Activated T-cell treated with anti-CD3 and anti-CD28 coated beads, Interleukin-2, amount 50 U/mL, for 24 hours (primary cell): ENCODE measurements at regions not wholly inside any gene's neighbourhood (a gene's known extent, or its start where the extent isn't known, plus 50 kb on each side); places are given as distances from the start of the nearest gene placed in this dataset.

ENCODE experiments used
- DNase-seq: peaks from one replicate; pipeline ENCODE4 v3.0.0-alpha.2; 2020
- H3K27ac Mint-ChIP-seq: 2 replicates; pipeline ENCODE4 v1.8.0; 2020; ENCODE audit warnings: mild to moderate bottlenecking, mixed read lengths
- H3K27me3 Mint-ChIP-seq: 2 replicates; pipeline ENCODE4 v1.8.0; 2020; ENCODE audit warnings: mixed read lengths
- H3K36me3 Mint-ChIP-seq: 2 replicates; pipeline ENCODE4 v1.8.0; 2020; ENCODE audit warnings: low read depth, mixed read lengths
- H3K4me1 Mint-ChIP-seq: 2 replicates; pipeline ENCODE4 v1.8.0; 2020; ENCODE audit warnings: low read depth, mixed read lengths
- H3K4me3 Mint-ChIP-seq: 2 replicates; pipeline ENCODE4 v1.8.0; 2020; ENCODE audit warnings: mild to moderate bottlenecking, moderate library complexity, mixed read lengths
- H3K9me3 Mint-ChIP-seq: 2 replicates; pipeline ENCODE4 v1.8.0; 2020; ENCODE audit warnings: mixed read lengths

GRCh38 chr18:33817096-33817495 lies 239.1 kb downstream of the ASXL3 start:
- DNase-seq: no peak
- H3K4me3 Mint-ChIP-seq: no peak overlapping the region

GRCh38 chr18:33814546-33814945 lies 236.5 kb downstream of the ASXL3 start:
- H3K27ac Mint-ChIP-seq: no peak overlapping the region
- H3K9me3 Mint-ChIP-seq: peaks cover 4% of the 10 kb centered on the region
- no peaks in the 10 kb centered on the region for H3K36me3 Mint-ChIP-seq

More at GRCh38 chr18:33817096-33817495, 239.1 kb downstream of the ASXL3 start:
- Mint-ChIP-seq H3K27me3 (no peaks in the 10 kb centered on the region), H3K36me3 (no peaks in the 10 kb centered on the region), H3K4me1 (no peaks in the 10 kb centered on the region), H3K9me3 (peaks cover 3% of the 10 kb centered on the region), H3K27ac (no peak overlapping the region)

GRCh38 chr18:33812186-33812585 lies 234.2 kb downstream of the ASXL3 start:
- no peak for DNase-seq
- no peaks in the 10 kb centered on the region for H3K27me3 Mint-ChIP-seq
- H3K9me3 Mint-ChIP-seq: peaks cover 4% of the 10 kb centered on the region
- H3K27ac Mint-ChIP-seq: no peak overlapping the region
- H3K4me3 Mint-ChIP-seq: no peak overlapping the region
- no peaks in the 10 kb centered on the region for H3K36me3 Mint-ChIP-seq
- no peaks in the 10 kb centered on the region for H3K4me1 Mint-ChIP-seq

More at GRCh38 chr18:33814546-33814945, 236.5 kb downstream of the ASXL3 start:
- DNase-seq: no peak
- Mint-ChIP-seq H3K4me1 (no peaks in the 10 kb centered on the region), H3K4me3 (no peak overlapping the region), H3K27me3 (no peaks in the 10 kb centered on the region)

GRCh38 chr18:33805592-33805991 lies 227.6 kb downstream of the ASXL3 start:
- no peak for DNase-seq
- Mint-ChIP-seq H3K9me3 (peaks cover 7% of the 10 kb centered on the region), H3K4me1 (no peaks in the 10 kb centered on the region), H3K4me3 (no peak overlapping the region), H3K27ac (no peak overlapping the region), H3K36me3 (no peaks in the 10 kb centered on the region), H3K27me3 (no peaks in the 10 kb centered on the region)

- H3K27ac Mint-ChIP-seq: no peak overlapping the region
- DNase-seq: no peak
Observed at GRCh38 chr18:33804258-33804657, 226.2 kb downstream of the ASXL3 start.

GRCh38 chr18:33803636-33804035 lies 225.6 kb downstream of the ASXL3 start:
- DNase-seq: no peak
- no peaks in the 10 kb centered on the region for H3K36me3 Mint-ChIP-seq
- no peak overlapping the region for H3K4me3 Mint-ChIP-seq
- H3K27ac Mint-ChIP-seq: no peak overlapping the region
- H3K9me3 Mint-ChIP-seq: peaks cover 9% of the 10 kb centered on the region
- no peaks in the 10 kb centered on the region for H3K4me1 Mint-ChIP-seq
- H3K27me3 Mint-ChIP-seq: no peaks in the 10 kb centered on the region

More at GRCh38 chr18:33804258-33804657, 226.2 kb downstream of the ASXL3 start:
- Mint-ChIP-seq H3K36me3 (no peaks in the 10 kb centered on the region), H3K9me3 (peaks cover 9% of the 10 kb centered on the region), H3K4me3 (no peak overlapping the region), H3K27me3 (no peaks in the 10 kb centered on the region), H3K4me1 (no peaks in the 10 kb centered on the region)

- H3K4me1 Mint-ChIP-seq: no peaks in the 10 kb centered on the region
- peaks cover 9% of the 10 kb centered on the region for H3K9me3 Mint-ChIP-seq
- H3K4me3 Mint-ChIP-seq: no peak overlapping the region
- no peaks in the 10 kb centered on the region for H3K36me3 Mint-ChIP-seq
- DNase-seq: no peak
- no peaks in the 10 kb centered on the region for H3K27me3 Mint-ChIP-seq
- no peak overlapping the region for H3K27ac Mint-ChIP-seq
Observed at GRCh38 chr18:33802955-33803354, 224.9 kb downstream of the ASXL3 start.
